Endodermal cell (in vitro differentiated cells): ENCODE measurements at regions not wholly inside any gene's neighbourhood (a gene's known extent, or its start where the extent isn't known, plus 50 kb on each side); places are given as distances from the start of the nearest gene placed in this dataset.

Experiments used
- DNase-seq: peaks from one replicate; pipeline ENCODE4 v3.0.0-alpha.2; 2017
- H3K27ac ChIP-seq: 2 replicates; pipeline ENCODE4 v1.5.1; 2013; ENCODE audit warnings: mild to moderate bottlenecking, low read depth, low read length, moderate library complexity
- H3K27me3 ChIP-seq: 2 replicates; pipeline ENCODE4 v1.6.1; 2013; ENCODE audit warnings: mild to moderate bottlenecking, low read length, moderate library complexity; ENCODE audit not compliant: insufficient read depth, control insufficient read depth, poor library complexity, severe bottlenecking
- H3K36me3 ChIP-seq: 2 replicates; pipeline ENCODE4 v1.7.0; 2013; ENCODE audit warnings: mild to moderate bottlenecking, low read length, moderate library complexity; ENCODE audit not compliant: control insufficient read depth, insufficient read depth
- H3K4me1 ChIP-seq: one replicate; pipeline ENCODE4 v1.7.0; 2013; ENCODE audit warnings: low read length; ENCODE audit not compliant: control insufficient read depth, insufficient read depth
- H3K4me3 ChIP-seq: 2 replicates; pipeline ENCODE4 v1.5.1; 2013; ENCODE audit warnings: mild to moderate bottlenecking, low read length, moderate library complexity
- H3K9ac ChIP-seq: 2 replicates; pipeline ENCODE4 v1.6.1; 2013; ENCODE audit warnings: mild to moderate bottlenecking, low read length, moderate library complexity; ENCODE audit not compliant: poor library complexity, severe bottlenecking; ENCODE audit errors: extremely low read depth
- H3K9me3 ChIP-seq: 2 replicates; pipeline ENCODE4 v1.6.1; 2013; ENCODE audit warnings: mild to moderate bottlenecking, low read length, moderate library complexity; ENCODE audit not compliant: control insufficient read depth
- H3K27ac Mint-ChIP-seq: 2 replicates; pipeline ENCODE4 v1.8.0; 2020; ENCODE audit warnings: mixed read lengths
- H3K27me3 Mint-ChIP-seq: 2 replicates; pipeline ENCODE4 v1.8.0; 2021; ENCODE audit warnings: mild to moderate bottlenecking, mixed read lengths; ENCODE audit not compliant: insufficient read depth
- H3K36me3 Mint-ChIP-seq: 2 replicates; pipeline ENCODE4 v1.8.0; 2020; ENCODE audit warnings: low read depth, mixed read lengths
- H3K4me1 Mint-ChIP-seq: 2 replicates; pipeline ENCODE4 v1.8.0; 2020; ENCODE audit warnings: mixed read lengths
- H3K4me3 Mint-ChIP-seq: 2 replicates; pipeline ENCODE4 v1.8.0; 2020; ENCODE audit warnings: mild to moderate bottlenecking, moderate library complexity, mixed read lengths
- H3K9me3 Mint-ChIP-seq: 2 replicates; pipeline ENCODE4 v1.8.0; 2020; ENCODE audit warnings: mild to moderate bottlenecking, mixed read lengths
- CTCF ChIP-seq: fragments of 200-600 bp; sonication (generic); conservative IDR thresholded peaks from 2 replicates; pipeline ENCODE4 v1.5.0; 2021; ENCODE audit warnings: antibody characterized with exemption, mild to moderate bottlenecking
- WGBS, 2 experiments: methylation state at CpG; one replicate each; pipeline versions ENCODE4 v1.1.5 to v1.1.7; 2013; ENCODE audit warnings: missing lambda C conversion rate in 2 of 2, mixed read lengths in 1 of 2; ENCODE audit not compliant: insufficient coverage in 1 of 2, insufficient read length in 1 of 2; 5-methylcytosine and 5-hydroxymethylcytosine counted together

- peaks cover 96% of the 10 kb centered on the region for H3K27me3 ChIP-seq
- WGBS, 2 experiments: 93% methylated on average over 3 of the region's 4 CpGs; no CpG with 5 or more reads in 1 of the 2 experiments
- peaks cover 3% of the 10 kb centered on the region for H3K4me1 ChIP-seq
- no peak overlapping the region for H3K4me3 ChIP-seq
- no peaks in the 10 kb centered on the region for H3K9me3 ChIP-seq
- Mint-ChIP-seq H3K27ac (no peak overlapping the region), H3K36me3 (no peaks in the 10 kb centered on the region), H3K4me3 (no peak overlapping the region), H3K9me3 (no peaks in the 10 kb centered on the region), H3K4me1 (peaks cover 10% of the 10 kb centered on the region), H3K27me3 (peaks cover 94% of the 10 kb centered on the region)
- TF ChIP-seq CTCF: no peak
- no peak overlapping the region for H3K9ac ChIP-seq
- H3K36me3 ChIP-seq: no peaks in the 10 kb centered on the region
- no peak overlapping the region for H3K27ac ChIP-seq
- no peak for DNase-seq
Observed at GRCh38 chr2:45166229-45166890, 157.1 kb upstream of the SIX2 start.

GRCh38 chr2:45162711-45163110 lies 153.5 kb upstream of the SIX2 start:
- Histone ChIP-seq H3K4me3 (no peak overlapping the region), H3K9me3 (no peaks in the 10 kb centered on the region), H3K36me3 (no peaks in the 10 kb centered on the region), H3K27ac (no peak overlapping the region), H3K4me1 (no peaks in the 10 kb centered on the region), H3K27me3 (peaks cover 65% of the 10 kb centered on the region), H3K9ac (no peak overlapping the region)
- Mint-ChIP-seq H3K36me3 (no peaks in the 10 kb centered on the region), H3K27me3 (peaks cover 66% of the 10 kb centered on the region), H3K4me3 (no peak overlapping the region), H3K27ac (no peak overlapping the region), H3K9me3 (no peaks in the 10 kb centered on the region), H3K4me1 (peaks cover 5% of the 10 kb centered on the region)
- WGBS, 2 experiments: 87 to 100% methylated on average over 1 of the region's 1 CpG
- no peak for TF ChIP-seq CTCF
- no peak for DNase-seq

GRCh38 chr2:45156605-45157004 lies 147.4 kb upstream of the SIX2 start:
- Mint-ChIP-seq H3K9me3 (peaks cover under 1% of the 10 kb centered on the region), H3K36me3 (no peaks in the 10 kb centered on the region), H3K4me3 (no peak overlapping the region), H3K4me1 (no peaks in the 10 kb centered on the region), H3K27me3 (peaks cover 20% of the 10 kb centered on the region), H3K27ac (no peak overlapping the region)
- WGBS, 2 experiments: 79 to 85% methylated on average over 4 of the region's 4 CpGs
- no peak for TF ChIP-seq CTCF
- peaks cover 8% of the 10 kb centered on the region for H3K27me3 ChIP-seq
- H3K9me3 ChIP-seq: no peaks in the 10 kb centered on the region
- H3K9ac ChIP-seq: no peak overlapping the region
- no peaks in the 10 kb centered on the region for H3K4me1 ChIP-seq
- no peak for DNase-seq
- no peak overlapping the region for H3K27ac ChIP-seq
- no peak overlapping the region for H3K4me3 ChIP-seq
- no peaks in the 10 kb centered on the region for H3K36me3 ChIP-seq
